ENCODE measurements at regions not wholly inside any gene's neighbourhood (a gene's known extent, or its start where the extent isn't known, plus 50 kb on each side); places are given as distances from the start of the nearest gene placed in this dataset.
"Not testable (repeated sequence)": the region's sequence is repeated elsewhere in the genome, so short reads cannot be mapped to it uniquely, and the experiment has no call there.

GRCh38 chr16:59067205-59067604, 333.1 kb upstream of the GOT2 start:
- DNase-seq (ENCODE audit: low read depth) = no peak

- DNase-seq (ENCODE audit: low read depth) = no peak
These were observed 326.1 kb upstream of the GOT2 start for GRCh38 chr16:59060207-59060606.

GRCh38 chr16:59058250-59058649, 324.1 kb upstream of the GOT2 start:
- no peak for DNase-seq (ENCODE audit: low read depth)

- DNase-seq (ENCODE audit: low read depth) = no peak
These were observed 319.8 kb upstream of the GOT2 start for GRCh38 chr16:59053911-59054310.

- no peak for DNase-seq (ENCODE audit: low read depth)
These were observed 318.1 kb upstream of the GOT2 start for GRCh38 chr16:59052231-59052630.

- no peak for DNase-seq (ENCODE audit: low read depth)
These were observed 314.8 kb upstream of the GOT2 start for GRCh38 chr16:59048876-59049275.

- DNase-seq (ENCODE audit: low read depth) = no peak
These were observed 313.0 kb upstream of the GOT2 start for GRCh38 chr16:59047114-59047513.

GRCh38 chr16:59046335-59046734, 312.2 kb upstream of the GOT2 start:
- no peak for DNase-seq (ENCODE audit: low read depth)

- no peak for DNase-seq (ENCODE audit: low read depth)
These were observed 311.4 kb upstream of the GOT2 start for GRCh38 chr16:59045501-59045900.

GRCh38 chr16:59044616-59045015, 310.5 kb upstream of the GOT2 start:
- DNase-seq (ENCODE audit: low read depth) = no peak

GRCh38 chr16:59042301-59042700, 308.2 kb upstream of the GOT2 start:
- no peak for DNase-seq (ENCODE audit: low read depth)

GRCh38 chr16:59039066-59039720, 305.1 kb upstream of the GOT2 start:
- no peak for DNase-seq (ENCODE audit: low read depth)

GRCh38 chr16:59030923-59031485, 296.9 kb upstream of the GOT2 start:
- DNase-seq (ENCODE audit: low read depth) = no peak

GRCh38 chr16:59021751-59022150, 287.6 kb upstream of the GOT2 start:
- DNase-seq (ENCODE audit: low read depth) = no peak

- no peak for DNase-seq (ENCODE audit: low read depth)
These were observed 279.8 kb upstream of the GOT2 start for GRCh38 chr16:59013930-59014329.

GRCh38 chr16:58999762-59000161, 265.6 kb upstream of the GOT2 start:
- DNase-seq (ENCODE audit: low read depth) = no peak

- DNase-seq (ENCODE audit: low read depth) = not testable (repeated sequence)
These were observed 258.6 kb upstream of the GOT2 start for GRCh38 chr16:58992755-58993154.

- not testable (repeated sequence) for DNase-seq (ENCODE audit: low read depth)
These were observed 249.3 kb upstream of the GOT2 start for GRCh38 chr16:58983181-58983965.

- DNase-seq (ENCODE audit: low read depth) = no peak
These were observed 236.7 kb upstream of the GOT2 start for GRCh38 chr16:58970775-58971174.

GRCh38 chr16:58963479-58963878, 229.4 kb upstream of the GOT2 start:
- no peak for DNase-seq (ENCODE audit: low read depth)

GRCh38 chr16:58962811-58963210, 228.7 kb upstream of the GOT2 start:
- no peak for DNase-seq (ENCODE audit: low read depth)

GRCh38 chr16:58960484-58960883, 226.4 kb upstream of the GOT2 start:
- DNase-seq (ENCODE audit: low read depth) = no peak

- DNase-seq (ENCODE audit: low read depth) = no peak
These were observed 225.9 kb upstream of the GOT2 start for GRCh38 chr16:58960034-58960433.

Data from activated T-cell treated with anti-CD3 and anti-CD28 coated beads for 1 hour (primary cell).